Esophagus squamous epithelium (tissue), 4 donors: ENCODE measurements at regions not wholly inside any gene's neighbourhood (a gene's known extent, or its start where the extent isn't known, plus 50 kb on each side); places are given as distances from the start of the nearest gene placed in this dataset.

Source experiments
- POLR2A ChIP-seq, 4 donors: fragments of 450-650 bp; IDR thresholded peaks; one replicate each; pipeline ENCODE4 v1.6.1; 2017; ENCODE audit warnings: antibody characterized with exemption in 4 of 4, mild to moderate bottlenecking in 4 of 4, moderate library complexity in 3 of 4
- TF ChIP-seq, protein P1 (sequence below), 6 experiments: fragments of 450-650 bp in 4 of 6; fragments of 200-600 bp in 2 of 6; sonication (generic) in 2 of 6; IDR thresholded peaks; one replicate each; pipeline ENCODE4 v1.5.1; 2016 to 2019; ENCODE audit warnings: antibody characterized with exemption in 6 of 6, mild to moderate bottlenecking in 4 of 6, moderate library complexity in 4 of 6

DNA sequence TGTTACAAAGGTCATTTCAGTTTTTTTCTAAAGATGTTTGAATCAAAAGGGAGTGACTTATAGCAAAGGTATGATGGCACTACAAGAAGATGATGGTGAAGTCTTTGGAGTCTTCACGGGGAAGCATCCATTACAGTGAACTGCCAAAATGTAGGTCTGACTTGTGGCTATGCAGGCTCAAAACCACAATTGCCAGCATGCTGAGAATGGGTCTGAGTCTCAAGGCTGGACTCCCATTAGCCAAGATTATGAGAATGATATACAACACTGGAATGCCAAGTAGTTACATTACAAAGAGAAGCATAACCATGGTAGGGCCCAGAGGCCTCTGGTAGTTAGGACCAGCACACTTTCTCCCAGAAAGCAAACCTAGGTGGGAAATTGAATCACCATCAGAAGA is 194.2 kb downstream of the MTHFS start:
- TF ChIP-seq, protein P1, sequence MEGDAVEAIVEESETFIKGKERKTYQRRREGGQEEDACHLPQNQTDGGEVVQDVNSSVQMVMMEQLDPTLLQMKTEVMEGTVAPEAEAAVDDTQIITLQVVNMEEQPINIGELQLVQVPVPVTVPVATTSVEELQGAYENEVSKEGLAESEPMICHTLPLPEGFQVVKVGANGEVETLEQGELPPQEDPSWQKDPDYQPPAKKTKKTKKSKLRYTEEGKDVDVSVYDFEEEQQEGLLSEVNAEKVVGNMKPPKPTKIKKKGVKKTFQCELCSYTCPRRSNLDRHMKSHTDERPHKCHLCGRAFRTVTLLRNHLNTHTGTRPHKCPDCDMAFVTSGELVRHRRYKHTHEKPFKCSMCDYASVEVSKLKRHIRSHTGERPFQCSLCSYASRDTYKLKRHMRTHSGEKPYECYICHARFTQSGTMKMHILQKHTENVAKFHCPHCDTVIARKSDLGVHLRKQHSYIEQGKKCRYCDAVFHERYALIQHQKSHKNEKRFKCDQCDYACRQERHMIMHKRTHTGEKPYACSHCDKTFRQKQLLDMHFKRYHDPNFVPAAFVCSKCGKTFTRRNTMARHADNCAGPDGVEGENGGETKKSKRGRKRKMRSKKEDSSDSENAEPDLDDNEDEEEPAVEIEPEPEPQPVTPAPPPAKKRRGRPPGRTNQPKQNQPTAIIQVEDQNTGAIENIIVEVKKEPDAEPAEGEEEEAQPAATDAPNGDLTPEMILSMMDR (IDR thresholded peaks at IDR 0.05) = no peak
- no peak for TF ChIP-seq POLR2A (IDR thresholded peaks at IDR 0.05)
